Mucosa of gallbladder (tissue), 1 donor: ENCODE measurements at regions not wholly inside any gene's neighbourhood (a gene's known extent, or its start where the extent isn't known, plus 50 kb on each side); places are given as distances from the start of the nearest gene placed in this dataset.
A peak's percentile ranks its signal among the peaks of the same experiment; 100 is the strongest.

Source experiments
- DNase-seq: peaks from one replicate; pipeline ENCODE4 v3.0.0-alpha.2; 2020; ENCODE audit warnings: low spot score
- donor health status: DM: no; HTN: no; CAD: no.

DNA sequence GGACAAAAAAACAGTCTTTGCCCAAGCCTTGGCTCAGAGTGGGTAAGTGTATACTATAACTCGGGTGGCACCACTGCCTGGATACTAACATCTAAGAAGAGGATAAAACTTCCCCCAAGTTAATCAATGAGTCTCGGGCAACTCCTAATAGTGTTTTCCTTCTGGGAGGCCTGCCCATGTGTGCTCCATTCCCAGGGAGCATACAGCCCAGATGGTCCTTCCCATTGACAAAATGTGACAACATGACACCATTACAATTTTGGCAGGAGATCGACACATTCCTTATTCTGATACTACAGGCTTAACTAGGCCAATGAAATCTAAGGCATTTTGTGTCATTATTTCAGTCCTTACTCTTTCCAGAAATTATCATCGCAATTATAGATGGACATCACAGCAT lies 52.7 kb upstream of the CRIM1 start:
- no peak for DNase-seq

DNA sequence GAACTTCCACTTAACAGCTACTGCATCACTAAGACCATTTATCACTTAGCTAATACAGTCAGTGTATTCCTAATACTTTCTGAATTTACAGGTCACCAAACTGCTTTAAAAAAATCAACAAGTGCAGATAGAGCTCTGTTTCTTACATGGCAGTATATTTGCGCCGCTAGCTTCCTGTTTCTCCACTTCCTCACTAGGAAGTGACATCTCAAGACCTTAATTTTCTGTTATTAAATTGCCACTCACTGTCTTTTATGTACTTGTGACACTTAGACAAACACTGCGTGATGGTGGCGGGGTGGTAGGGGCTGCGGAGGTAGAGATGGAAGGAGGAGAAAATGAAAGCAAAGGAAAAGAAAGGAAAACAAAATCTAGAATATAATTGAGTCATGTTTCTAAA lies 53.7 kb upstream of the CRIM1 start:
- DNase-seq = no peak

DNA sequence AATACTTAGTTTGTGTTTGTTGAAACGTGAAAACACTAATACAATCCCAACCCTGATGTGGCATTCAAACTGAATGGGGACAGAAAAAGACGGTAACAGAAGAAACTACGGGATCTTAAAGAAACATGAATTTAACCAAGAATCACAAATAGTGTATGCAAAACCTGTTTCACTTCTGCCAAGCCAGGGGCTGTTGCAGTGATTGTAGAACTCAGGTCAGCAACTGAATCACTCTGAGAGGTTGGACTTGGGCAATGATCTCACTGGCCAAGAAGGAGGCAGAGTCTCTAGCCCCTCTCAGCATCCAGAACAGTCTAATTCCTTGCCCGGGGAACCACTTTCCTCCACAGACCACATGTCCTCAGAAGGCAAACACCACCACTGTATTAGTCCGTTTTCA lies 54.9 kb upstream of the CRIM1 start:
- no peak for DNase-seq

GRCh38 chr2:36296798-36297197 lies 58.8 kb upstream of the CRIM1 start:
- DNase-seq = no peak

GRCh38 chr2:36294316-36294721 lies 61.3 kb upstream of the CRIM1 start:
- no peak for DNase-seq

GRCh38 chr2:36290306-36290856 lies 65.2 kb upstream of the CRIM1 start:
- no peak for DNase-seq

DNA sequence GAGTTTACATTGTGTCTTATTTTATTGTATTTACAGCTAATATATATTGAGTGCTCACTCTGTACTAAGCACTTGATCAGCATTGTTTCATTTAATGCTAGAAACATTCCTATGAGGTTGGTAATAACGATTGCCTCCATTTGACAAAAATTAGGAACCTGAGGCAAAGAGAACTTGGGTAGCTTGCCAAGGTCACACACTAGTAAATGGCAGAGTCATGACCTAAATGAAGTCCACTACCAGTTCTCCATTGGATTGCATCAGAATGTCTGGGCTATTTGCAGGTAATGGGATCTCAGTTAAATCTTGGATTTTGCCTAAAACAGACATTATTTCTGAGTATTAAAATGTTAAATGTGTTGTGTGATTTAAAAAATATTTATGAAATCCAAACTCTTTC lies 65.8 kb upstream of the CRIM1 start:
- DNase-seq = no peak

- no peak for DNase-seq
These were observed 68.0 kb upstream of the CRIM1 start for GRCh38 chr2:36287363-36288275.

DNA sequence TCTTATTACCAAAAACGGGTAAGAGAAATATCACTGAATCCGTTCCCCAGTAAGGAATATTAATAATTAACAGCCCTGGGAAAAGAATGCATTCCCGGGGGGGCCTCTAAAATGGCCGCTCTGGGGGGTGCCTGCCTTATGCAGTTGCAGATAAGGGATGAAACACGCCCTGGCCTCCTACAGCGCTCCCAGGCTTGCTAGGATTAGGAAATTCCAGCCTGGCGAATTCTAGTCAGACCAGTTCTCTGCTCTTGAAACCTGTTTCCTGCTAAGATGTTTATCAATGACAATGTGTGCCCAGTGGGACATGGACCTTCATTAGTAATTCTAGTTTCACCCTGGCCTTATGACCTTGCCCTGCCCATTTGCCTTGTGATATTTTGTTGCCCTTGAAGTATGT lies 76.1 kb upstream of the CRIM1 start:
- peak; percentile 73 for DNase-seq

DNA sequence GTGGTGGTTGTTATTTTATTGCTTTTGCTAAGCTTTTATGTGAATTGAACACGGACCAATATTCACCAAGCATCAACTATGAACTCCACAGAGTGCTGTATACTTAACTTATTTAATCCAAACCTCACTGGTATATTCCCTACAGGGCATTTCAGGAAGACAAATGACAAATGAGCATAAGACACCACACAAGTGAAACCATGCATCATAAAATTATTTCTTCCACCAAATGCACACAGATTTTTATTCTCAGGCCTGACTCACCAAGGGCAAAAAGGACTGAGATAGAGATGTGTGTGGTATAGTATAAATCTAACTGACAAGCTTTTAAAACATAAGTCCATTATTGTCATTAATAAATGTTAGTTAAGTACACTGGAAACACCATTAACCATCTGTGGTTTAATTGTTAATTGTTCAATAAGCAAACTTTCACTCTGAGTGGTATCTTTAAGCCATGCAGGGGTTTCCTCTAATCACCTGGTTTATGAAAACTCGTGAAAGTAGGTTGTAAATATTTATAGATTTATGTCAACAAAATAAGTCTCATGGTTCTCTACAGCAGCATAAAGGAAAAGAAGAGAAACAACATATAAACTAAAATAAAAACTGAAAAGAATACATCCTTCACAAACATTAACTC lies 77.6 kb upstream of the CRIM1 start:
- DNase-seq = no peak

- no peak for DNase-seq
These were observed 78.3 kb upstream of the CRIM1 start for GRCh38 chr2:36277146-36277808.

DNA sequence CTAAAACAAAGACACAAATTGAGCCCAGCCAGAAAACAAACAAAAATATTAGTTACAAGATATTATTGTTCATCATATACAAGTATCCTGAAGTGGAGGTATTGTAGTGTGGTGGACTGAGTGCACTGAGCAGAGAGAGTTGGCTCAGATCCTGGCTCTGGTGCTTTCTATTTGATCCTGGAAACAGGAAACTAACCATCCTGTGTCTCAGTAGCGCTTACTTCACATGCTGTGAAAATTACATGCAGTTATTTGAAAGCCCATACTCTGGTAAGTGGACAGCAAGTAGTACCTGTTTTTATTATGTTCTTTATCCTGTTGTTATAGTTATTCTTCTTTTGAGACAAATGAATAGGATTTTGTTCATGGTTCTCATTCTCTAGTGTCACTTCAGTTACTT lies 84.3 kb upstream of the CRIM1 start:
- DNase-seq = no peak

DNA sequence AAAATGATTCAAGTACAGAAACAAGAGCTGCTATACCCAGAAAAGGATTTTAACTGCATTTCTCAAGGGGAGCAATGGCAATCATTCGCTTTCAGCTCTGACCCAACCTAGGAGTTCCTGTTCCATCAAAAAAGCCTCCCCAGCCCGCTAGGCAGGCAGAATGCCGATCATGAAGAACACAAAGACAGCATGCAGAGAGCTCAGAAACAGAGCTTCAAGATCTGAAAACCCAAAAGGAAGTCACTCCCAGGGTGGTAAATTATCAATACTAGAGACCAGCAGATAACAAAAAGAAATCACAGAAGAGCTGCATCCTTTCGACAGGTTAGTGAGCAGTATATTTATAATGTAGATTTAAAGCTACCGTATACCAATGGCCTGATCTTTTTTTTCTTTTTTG lies 84.8 kb upstream of the CRIM1 start:
- no peak for DNase-seq

DNA sequence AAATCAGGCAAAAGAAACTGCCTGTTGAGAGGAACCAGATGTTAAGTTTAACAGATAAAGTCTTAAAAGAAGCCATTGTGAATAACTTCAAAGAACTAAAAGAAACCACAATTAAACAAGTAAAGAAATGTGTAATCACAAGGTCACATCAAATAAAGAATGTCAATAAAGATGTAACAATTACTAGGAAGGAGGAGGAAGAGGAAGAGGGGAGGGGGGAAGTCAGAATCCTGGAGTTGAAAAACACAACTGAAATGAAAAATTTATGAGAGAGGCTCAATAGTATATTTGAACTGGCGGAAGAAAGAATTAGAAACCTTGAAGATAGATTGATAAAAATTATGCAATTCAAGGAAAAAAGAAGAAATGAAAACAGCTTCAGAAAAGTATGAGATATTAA lies 88.4 kb upstream of the CRIM1 start:
- DNase-seq = no peak

DNA sequence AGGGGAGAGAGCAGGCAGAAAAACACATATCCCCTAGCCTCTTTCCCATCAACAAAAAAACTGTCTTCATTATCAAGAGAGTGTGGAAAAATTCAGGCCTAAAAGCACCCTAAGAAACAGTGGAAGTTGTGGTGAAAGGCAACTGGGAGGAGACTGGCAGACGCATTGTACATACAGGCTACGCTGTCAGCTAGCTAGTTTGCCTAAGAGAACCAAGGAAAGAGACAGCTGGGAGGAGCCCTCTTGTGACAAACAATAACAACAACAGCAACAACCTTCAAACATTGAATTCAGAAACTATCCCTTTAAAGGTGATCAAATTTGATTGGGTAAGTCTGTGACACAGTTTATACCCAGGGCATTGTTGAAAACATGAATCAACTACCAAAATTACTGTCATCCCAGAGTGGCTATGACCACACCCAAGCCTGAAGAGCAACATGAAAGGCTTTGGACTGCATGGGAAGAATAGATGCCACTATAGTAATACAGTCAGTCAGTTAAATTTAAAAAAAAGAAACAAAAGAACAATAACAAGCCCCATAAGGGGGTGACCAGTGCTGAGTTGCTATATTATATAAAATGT lies 88.9 kb upstream of the CRIM1 start:
- DNase-seq = no peak

DNA sequence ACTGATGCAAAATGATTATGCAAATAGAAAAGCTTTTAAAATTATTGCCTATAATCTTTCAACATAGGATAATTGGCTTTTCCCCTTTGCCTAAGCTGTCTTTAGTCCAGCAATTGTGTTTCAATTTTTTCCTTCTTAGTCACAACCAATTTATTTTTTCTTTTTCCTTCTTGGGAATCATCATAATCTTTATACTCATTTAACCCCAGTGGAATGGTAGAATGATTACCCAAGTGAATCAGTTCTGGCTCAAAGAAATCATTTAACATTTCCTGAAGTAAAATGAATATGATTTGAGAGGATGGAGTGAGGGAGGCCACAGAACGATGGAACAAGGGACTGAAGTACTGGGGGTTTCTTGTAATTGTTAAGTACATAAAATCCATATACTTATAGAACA lies 93.0 kb upstream of the CRIM1 start:
- DNase-seq = no peak

GRCh38 chr2:36255863-36256262 lies 99.7 kb upstream of the CRIM1 start:
- no peak for DNase-seq

GRCh38 chr2:36253086-36253485 lies 102.5 kb upstream of the CRIM1 start:
- no peak for DNase-seq

DNA sequence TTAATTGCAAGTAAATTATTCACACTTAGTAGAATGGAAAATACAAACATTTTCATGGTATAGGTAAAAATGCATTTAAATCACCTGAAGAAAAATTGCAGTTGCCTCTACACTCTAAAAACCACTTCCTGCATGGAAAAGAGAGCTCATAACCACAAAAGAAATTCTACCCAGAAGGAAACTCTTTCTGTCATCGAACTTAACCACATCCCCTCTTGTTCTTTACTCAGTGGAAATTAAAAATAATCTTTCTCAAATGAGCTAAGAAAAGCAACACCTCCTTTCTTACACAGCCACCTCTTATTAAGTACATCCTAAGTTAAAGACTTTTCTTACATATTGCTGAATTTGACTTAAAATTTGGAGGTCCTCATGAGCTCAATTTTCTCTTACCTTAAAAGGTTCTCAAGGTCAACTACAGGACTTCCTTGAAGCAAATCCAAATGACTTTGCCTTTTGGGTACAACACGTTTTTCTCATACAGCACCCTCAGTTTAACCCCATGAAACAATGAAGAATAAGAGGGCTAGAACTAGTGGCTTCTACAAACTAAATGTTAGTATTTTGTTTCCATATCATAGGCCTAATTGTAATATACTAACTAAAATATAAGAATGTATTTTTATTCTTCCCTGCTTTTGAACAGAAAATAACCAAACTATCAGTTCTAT lies 109.1 kb upstream of the CRIM1 start:
- no peak for DNase-seq

DNA sequence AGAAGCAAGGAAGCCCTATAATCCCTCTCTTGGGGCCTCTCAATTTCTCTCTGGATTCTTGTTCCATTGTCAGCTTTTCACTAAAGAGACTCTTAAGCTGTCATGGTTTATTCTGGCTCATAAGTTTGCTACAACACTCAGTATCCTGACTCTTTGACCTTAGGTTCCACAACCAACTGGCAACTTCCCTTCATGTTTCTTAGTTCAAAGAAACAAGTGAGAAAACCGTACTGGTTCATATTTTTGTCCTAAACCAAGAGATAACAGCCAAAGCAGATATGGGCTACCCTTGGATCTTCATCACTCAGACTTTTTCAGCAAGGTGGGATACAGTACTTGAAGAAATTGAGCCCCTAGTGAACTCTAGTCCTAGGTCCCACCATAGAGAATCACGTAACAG lies 109.9 kb upstream of the CRIM1 start:
- DNase-seq = no peak

- no peak for DNase-seq
These were observed 117.5 kb upstream of the CRIM1 start for GRCh38 chr2:36238106-36238505.

DNA sequence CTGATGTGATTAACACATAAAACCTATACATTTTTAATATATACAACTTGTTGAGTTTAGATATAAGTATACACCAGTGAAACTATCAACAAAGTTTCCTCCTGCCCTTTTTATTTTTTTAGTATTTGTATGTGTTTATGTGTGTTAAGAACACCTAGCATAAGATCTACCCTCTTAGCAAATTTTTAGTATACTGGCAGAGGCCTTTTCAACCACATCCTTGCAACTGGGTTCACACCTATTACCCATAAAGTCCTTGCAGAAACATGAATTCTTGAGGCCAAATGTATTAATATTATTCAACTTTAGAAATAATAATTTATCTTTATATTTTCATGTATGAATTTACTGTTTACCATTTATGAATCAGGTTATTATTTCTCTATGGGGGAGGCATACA lies 119.7 kb upstream of the CRIM1 start:
- DNase-seq = no peak
